ENCODE measurements at regions not wholly inside any gene's neighbourhood (a gene's known extent, or its start where the extent isn't known, plus 50 kb on each side); places are given as distances from the start of the nearest gene placed in this dataset.

DNA sequence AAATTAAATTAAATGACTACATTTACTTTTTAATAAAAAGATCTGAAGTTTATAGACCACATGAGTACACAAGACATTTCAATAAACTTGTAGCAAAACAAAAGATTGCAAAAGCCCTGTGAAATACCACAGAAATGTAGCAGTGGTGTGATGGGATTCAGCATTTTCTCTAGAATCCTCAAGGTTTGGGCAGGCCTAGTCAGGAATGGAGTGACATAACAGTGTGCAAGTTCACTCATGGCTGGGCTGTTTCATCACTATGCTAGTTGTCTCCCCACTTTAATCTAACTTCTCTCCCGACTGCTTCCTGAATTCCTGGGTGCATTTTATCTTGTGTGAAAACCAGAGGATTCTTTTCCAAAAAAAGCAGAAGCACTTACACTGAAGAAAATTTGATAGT lies 1089.9 kb upstream of the DDX18 start:
- TF ChIP-seq CTCF (IDR thresholded peaks at IDR 0.05) (no peak), POLR2A (IDR thresholded peaks at IDR 0.05) (no peak)

Data from Peyer's patch (tissue), 4 donors.